Neutrophil (primary cell): ENCODE measurements at regions not wholly inside any gene's neighbourhood (a gene's known extent, or its start where the extent isn't known, plus 50 kb on each side); places are given as distances from the start of the nearest gene placed in this dataset.

Source experiments
- H3K27ac ChIP-seq: fragments of 200-600 bp; sonication (generic); 2 replicates; pipeline ENCODE4 v1.5.1; 2016; ENCODE audit warnings: mild to moderate bottlenecking, moderate library complexity
- H3K27me3 ChIP-seq: fragments of 200-600 bp; sonication (generic); 2 replicates; pipeline ENCODE4 v1.6.0; 2016; ENCODE audit warnings: mild to moderate bottlenecking
- H3K36me3 ChIP-seq: fragments of 200-600 bp; sonication (generic); 2 replicates; pipeline ENCODE4 v1.5.1; 2017
- H3K4me1 ChIP-seq, 2 experiments: fragments of 200-600 bp in 1 of 2; sonication (generic) in 1 of 2; 1 replicate in 1 of 2; 2 replicates in 1 of 2; pipeline versions ENCODE4 v1.5.1 to v1.6.1; 2013 to 2016; ENCODE audit warnings: low read depth in 1 of 2, low read length in 1 of 2, mild to moderate bottlenecking in 1 of 2, moderate library complexity in 1 of 2; ENCODE audit not compliant: control insufficient read depth in 1 of 2, insufficient read depth in 1 of 2
- H3K4me3 ChIP-seq, 2 experiments: fragments of 200-600 bp in 1 of 2; sonication (generic) in 1 of 2; 1 replicate in 1 of 2; 2 replicates in 1 of 2; pipeline ENCODE4 v1.5.1; 2013 to 2016; ENCODE audit warnings: low read depth in 1 of 2, low read length in 1 of 2, mild to moderate bottlenecking in 1 of 2, moderate library complexity in 1 of 2
- H3K9me3 ChIP-seq: fragments of 200-600 bp; sonication (generic); 2 replicates; pipeline ENCODE4 v1.5.1; 2016
- TF ChIP-seq, protein P1 (sequence below): fragments of 200-600 bp; sonication (generic); IDR thresholded peaks from 2 replicates; pipeline ENCODE4 v1.5.1; 2016; ENCODE audit warnings: antibody characterized with exemption

DNA sequence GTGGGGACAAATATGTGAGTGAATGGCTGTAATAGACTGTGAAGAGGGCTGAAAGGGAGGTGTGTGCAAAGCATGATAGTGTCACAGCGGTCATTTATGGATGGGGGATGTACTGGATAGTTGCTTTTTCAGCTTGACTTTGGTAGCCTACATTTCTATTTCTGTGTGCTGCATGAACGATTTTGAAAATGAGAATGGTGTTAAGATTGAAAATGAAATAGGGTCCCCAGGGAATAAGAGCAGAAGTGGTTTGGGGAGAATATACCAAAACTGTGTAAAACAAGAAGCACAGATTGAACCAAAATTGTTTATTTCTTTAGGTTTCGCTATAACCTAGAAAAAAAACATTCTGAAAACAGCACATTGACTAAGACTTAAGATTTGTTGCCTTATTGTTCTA lies 58.8 kb upstream of the CLNK start:
- Histone ChIP-seq H3K27ac (no peak overlapping the region), H3K4me1 (no peaks in the 10 kb centered on the region), H3K9me3 (no peaks in the 10 kb centered on the region), H3K36me3 (no peaks in the 10 kb centered on the region), H3K4me3 (no peak overlapping the region), H3K27me3 (no peaks in the 10 kb centered on the region)
- TF ChIP-seq, protein P1, sequence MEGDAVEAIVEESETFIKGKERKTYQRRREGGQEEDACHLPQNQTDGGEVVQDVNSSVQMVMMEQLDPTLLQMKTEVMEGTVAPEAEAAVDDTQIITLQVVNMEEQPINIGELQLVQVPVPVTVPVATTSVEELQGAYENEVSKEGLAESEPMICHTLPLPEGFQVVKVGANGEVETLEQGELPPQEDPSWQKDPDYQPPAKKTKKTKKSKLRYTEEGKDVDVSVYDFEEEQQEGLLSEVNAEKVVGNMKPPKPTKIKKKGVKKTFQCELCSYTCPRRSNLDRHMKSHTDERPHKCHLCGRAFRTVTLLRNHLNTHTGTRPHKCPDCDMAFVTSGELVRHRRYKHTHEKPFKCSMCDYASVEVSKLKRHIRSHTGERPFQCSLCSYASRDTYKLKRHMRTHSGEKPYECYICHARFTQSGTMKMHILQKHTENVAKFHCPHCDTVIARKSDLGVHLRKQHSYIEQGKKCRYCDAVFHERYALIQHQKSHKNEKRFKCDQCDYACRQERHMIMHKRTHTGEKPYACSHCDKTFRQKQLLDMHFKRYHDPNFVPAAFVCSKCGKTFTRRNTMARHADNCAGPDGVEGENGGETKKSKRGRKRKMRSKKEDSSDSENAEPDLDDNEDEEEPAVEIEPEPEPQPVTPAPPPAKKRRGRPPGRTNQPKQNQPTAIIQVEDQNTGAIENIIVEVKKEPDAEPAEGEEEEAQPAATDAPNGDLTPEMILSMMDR: no peak

DNA sequence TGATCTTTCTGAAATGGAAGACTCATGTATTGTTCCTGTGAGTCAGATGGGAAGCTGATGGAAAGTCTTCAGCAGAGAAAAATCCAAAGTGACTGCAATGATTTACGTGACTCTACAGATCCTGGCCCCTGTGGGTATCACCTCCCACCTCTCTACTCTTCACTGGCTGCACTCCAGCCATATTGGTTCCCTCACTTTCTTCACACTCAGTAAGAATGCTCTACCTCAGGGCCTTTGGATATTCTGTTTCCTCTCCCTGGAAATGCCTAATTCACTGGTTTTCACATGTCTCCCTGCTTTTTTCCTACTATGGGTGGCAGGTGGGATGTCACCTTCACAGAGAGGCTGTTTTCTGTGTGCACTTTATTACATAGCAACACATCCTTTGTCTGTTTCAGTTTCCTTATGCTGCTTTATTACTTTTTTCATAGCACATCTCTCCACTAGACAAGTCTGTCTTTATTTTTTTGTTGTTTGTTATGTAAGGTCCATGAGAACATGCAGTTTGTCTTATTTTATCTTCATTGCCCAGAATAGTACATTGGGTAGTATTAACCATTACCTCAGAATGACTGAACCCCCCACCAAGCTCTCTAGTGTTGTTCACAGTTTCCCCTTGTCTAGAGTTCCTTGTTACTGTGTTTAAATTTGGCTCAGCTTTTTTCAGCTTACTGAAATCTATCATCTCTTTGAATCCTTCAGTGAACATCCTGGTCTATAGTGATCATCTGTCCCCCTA lies 57.6 kb upstream of the CLNK start:
- no peak overlapping the region for H3K4me3 ChIP-seq
- H3K4me1 ChIP-seq: no peaks in the 10 kb centered on the region
- H3K27ac ChIP-seq: no peak overlapping the region
- no peaks in the 10 kb centered on the region for H3K27me3 ChIP-seq
- H3K36me3 ChIP-seq: no peaks in the 10 kb centered on the region
- TF ChIP-seq, protein P1: no peak
- H3K9me3 ChIP-seq: no peaks in the 10 kb centered on the region

DNA sequence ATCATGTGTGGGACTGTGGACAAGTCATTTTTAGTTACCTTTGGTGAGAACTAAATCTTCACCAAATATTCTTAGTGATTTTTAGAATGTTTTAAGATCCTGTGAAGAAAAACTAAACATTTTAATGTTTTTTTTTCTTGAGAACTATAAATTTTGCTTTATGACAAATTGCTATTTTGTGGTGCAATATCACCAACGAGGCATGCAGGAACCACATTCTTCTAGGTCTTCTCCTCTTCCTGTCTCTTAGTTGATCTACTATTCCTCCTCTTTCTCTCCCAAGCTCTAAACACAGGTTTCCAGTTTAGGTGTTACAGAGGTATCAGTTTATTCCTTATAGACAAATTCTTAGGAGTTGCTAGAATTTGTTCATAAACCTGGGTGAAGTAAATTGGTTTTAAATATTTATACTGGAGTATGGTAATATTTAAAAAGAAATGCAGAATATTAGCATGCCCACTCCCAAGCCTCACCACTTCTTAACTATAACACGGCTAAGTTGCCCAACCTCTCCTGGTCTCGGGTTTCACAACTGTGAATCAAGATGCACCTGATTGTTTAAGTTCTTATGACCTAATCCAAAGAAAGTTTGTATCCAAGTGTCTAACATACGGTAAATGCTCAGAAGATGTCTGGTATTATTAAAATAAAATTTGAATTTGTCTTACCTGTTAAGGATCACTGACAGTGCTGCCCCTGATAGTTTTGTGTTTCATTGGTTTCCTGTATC lies 56.5 kb upstream of the CLNK start:
- no peaks in the 10 kb centered on the region for H3K27me3 ChIP-seq
- H3K36me3 ChIP-seq: no peaks in the 10 kb centered on the region
- no peak overlapping the region for H3K27ac ChIP-seq
- H3K9me3 ChIP-seq: no peaks in the 10 kb centered on the region
- H3K4me3 ChIP-seq: no peak overlapping the region
- TF ChIP-seq, protein P1: no peak
- no peaks in the 10 kb centered on the region for H3K4me1 ChIP-seq

DNA sequence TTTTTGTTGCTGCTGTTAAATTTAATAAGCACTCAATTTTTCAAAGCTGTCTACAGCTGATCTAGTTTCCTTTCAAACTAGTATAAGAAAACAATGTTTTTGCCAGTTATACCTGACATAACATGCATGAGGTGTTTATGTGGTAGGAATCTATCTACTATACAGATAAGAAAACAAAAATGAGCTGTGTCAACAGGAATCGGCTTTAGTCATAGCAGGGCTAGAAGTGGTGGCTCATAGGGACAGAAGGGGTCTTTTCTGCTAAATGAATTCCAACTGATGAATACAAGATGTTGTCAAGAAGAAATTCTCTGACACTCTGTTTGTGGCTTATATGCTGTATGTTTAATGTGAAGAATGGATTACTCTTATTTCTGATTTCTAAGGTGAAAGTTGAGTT lies 55.7 kb upstream of the CLNK start:
- H3K27ac ChIP-seq: no peak overlapping the region
- no peaks in the 10 kb centered on the region for H3K9me3 ChIP-seq
- no peaks in the 10 kb centered on the region for H3K27me3 ChIP-seq
- no peaks in the 10 kb centered on the region for H3K4me1 ChIP-seq
- no peak overlapping the region for H3K4me3 ChIP-seq
- TF ChIP-seq, protein P1: no peak
- H3K36me3 ChIP-seq: no peaks in the 10 kb centered on the region

DNA sequence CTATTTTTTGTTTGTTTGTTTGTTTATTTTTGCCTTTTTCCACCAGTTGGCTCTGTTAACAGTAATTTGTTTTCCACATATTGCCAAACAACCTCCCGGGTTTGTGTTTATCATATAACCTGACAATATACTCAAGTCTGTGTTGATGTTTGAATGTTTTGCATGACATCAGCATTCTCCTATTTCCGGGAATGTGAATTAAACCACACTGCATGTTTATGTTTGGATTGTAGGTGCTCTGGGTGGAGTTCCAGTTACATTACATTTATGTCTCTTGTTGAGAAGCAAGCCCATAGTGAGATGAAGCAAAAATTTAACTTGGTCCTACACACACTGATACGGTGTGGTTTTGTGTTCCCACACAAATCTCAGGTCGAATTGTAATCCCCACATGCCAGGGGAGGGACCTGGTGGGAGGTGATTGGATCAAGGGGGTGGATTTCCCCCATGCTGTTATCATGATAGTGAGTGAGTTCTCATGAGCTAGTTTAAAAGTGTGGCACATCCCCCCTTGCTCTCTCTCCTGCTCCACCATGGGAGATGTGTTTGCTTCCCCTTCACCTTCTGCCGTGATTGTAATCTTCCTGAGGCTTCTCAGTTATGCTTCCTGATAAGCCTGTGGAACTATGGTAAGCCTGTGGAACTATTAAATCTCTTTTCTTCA lies 54.4 kb upstream of the CLNK start:
- H3K9me3 ChIP-seq: no peaks in the 10 kb centered on the region
- no peaks in the 10 kb centered on the region for H3K27me3 ChIP-seq
- TF ChIP-seq, protein P1: no peak
- H3K27ac ChIP-seq: no peak overlapping the region
- H3K36me3 ChIP-seq: no peaks in the 10 kb centered on the region
- no peak overlapping the region for H3K4me3 ChIP-seq
- no peaks in the 10 kb centered on the region for H3K4me1 ChIP-seq
